HG02981 (cell line): ENCODE measurements at regions not wholly inside any gene's neighbourhood (a gene's known extent, or its start where the extent isn't known, plus 50 kb on each side); places are given as distances from the start of the nearest gene placed in this dataset.
"Not testable (repeated sequence)": the region's sequence is repeated elsewhere in the genome, so short reads cannot be mapped to it uniquely, and the experiment has no call there.

ENCODE experiments used
- ATAC-seq: cut with Tn5 transposase; IDR thresholded peaks from one replicate; pipeline ENCODE4 v1.9.1; 2021; ENCODE audit warnings: mild to moderate bottlenecking, moderate library complexity; ENCODE audit not compliant: unreplicated experiment

GRCh38 chr1:14177866-14178265 is 420.6 kb upstream of the KAZN start:
- not testable (repeated sequence) for ATAC-seq

GRCh38 chr1:14180738-14181137 is 417.7 kb upstream of the KAZN start:
- ATAC-seq, result no peak

DNA sequence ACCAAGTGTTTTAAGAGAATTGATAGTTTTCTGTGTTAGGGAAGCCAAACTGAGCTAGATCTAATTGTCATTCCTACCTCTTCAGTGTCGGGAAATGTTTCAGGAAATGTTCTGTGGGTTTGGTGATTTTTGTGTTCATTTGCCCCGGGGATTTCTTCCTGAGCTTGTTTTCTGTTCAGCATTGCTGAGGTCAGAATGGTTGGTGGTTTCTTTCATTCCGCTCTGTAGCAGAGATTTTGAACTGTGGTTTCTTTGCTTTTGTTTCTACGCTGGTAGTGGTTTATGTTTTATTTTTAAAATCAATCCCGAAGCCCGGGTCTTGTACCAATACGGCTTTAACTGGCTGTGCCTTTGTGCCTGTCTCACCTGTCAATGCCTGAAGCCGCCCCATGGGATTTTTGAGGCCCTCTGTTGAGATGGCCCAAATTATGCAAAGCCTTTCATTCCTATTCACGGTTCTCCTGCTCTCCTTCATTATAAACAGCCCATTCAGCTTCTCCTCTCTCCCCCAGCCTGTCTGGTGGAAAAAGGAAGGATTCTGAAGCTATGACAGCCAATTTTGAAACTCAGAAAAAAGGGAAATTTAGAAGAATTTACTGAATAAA is 417.2 kb upstream of the KAZN start:
- no peak for ATAC-seq

DNA sequence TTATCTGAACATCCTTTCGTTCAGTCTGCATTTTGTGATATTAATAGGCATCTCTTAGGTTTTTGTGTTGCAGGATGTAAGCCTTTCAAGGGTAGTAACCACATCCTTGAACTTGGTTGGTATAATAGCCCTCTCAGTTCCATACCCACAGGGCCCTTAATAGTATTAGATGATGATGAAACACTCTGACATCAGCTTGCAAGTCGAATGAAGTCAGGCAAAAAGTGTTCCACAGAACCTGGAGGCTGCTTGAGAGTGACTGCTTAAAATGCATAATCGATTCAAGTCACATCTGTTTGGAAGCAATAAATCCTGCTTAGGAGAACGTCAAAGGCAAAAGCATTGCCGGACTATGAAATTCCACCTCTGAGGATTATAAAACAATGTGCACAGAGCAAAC is 415.6 kb upstream of the KAZN start:
- ATAC-seq, result no peak

DNA sequence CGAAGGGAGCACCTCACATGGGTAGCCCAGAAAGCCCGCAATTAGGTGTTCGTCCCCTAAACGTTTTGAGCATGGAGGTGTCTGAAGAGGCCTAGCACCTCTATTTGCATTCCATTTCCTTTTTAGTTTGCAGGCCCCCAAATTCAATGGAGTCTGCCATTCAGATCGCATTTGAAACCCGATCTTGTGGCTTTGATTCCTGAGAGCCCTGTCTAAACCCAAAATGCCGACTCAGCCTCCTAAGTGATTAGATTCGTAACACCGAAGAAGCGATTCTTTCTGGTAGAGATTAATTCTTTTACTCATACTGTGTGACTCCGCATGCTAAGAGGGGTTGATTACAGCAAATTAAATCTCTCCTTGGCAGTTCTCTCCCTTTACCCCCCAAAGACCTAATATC is 415.2 kb upstream of the KAZN start:
- no peak for ATAC-seq

GRCh38 chr1:14184454-14184853 is 414.0 kb upstream of the KAZN start:
- ATAC-seq, result no peak

GRCh38 chr1:14189381-14189780 is 409.1 kb upstream of the KAZN start:
- ATAC-seq, result no peak

DNA sequence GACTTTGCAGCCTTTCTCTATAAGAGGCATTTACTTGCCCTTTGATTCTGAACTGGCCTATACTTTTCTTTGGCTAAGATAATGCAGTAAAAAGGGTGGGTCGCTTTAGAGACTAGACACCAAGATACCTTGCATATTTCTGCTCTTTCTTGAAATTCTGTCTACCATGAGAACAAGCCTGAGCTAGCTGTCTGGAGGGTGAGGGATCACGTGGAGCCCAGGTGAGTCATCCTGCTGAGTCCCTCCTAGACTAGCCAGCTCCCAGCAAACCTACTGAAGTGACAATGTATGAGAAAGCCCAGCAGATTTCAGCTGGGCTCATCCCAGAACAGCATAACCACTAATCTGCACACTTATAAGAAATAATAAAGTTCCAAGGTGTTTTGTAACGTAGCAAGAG is 408.0 kb upstream of the KAZN start:
- ATAC-seq, result no peak

DNA sequence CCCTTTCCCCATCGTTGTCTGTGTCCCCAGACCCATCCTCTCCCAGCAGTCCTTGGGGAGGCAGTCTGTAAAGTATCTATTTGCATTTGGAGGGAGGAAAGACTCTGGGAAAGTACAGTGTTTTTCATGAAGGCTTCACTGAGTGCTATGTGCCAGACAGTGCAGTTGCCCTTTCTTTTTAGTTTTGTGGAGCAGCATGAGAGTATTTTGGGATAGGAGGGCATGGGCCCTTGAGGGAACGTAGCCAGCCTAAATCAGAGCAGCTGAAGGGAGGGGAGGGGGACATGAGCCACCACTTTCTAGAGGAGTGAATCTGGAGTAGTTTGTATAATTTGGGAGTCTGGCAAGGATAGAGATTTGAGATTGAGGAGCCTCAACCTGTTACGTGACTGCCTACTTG is 404.0 kb upstream of the KAZN start:
- no peak for ATAC-seq

DNA sequence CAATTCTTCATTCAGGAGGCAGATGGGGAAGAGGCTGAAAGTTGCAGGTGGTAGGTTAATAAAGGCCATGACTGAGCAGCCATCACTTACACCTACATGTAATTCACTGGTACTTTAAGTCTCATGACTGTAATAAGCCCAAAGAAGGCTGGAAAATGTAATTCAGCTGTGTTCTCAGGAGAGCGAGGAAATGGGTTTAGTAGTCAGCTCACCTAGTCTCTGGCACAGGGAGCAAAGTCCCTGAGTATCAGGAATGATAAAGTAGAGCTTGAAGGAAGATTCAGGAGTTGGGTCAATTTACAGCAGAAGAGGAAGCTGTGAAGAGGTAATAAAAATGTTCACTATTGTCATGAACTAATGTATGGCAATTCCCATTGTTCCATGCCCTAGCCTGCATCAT is 393.4 kb upstream of the KAZN start:
- ATAC-seq, result no peak

DNA sequence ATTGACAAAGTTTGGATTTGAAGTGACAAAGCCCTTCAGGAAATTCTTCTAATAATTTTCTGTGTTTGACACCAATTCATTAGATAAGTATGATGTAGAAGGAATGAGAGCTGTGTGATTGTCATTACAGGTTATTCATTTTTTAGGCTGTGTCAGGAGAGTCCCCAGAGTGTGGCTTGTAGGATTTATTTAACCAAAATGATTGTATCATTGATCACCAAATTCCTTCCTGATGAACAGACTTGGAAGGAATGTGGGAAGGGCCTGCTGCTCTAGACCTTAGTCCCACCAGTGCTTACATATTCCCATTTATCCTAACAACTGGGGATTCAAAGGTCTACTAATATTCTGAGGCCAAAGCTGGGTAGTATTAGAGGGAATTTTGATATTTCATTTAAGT is 383.3 kb upstream of the KAZN start:
- ATAC-seq, result no peak

- ATAC-seq, result no peak
These were observed 381.1 kb upstream of the KAZN start for GRCh38 chr1:14217384-14217783.

DNA sequence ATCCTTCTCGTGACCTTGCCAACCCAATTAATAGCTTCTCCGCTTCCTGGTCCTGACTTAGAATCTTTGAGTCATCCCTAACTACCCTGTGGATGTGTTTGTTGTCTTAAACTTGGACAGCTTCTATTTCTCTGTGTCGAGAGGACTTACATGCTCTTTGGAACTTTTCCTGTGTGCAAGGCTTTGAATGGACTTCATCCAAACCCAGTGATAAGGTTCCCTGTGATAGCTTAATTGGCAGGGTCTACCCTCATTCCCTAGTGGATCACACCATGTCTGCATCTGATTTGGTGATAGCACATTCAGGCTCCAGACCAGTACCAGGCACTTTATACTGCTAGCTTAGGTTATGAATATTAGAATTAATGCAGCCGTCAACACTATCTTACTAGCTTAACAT is 378.2 kb upstream of the KAZN start:
- no peak for ATAC-seq

DNA sequence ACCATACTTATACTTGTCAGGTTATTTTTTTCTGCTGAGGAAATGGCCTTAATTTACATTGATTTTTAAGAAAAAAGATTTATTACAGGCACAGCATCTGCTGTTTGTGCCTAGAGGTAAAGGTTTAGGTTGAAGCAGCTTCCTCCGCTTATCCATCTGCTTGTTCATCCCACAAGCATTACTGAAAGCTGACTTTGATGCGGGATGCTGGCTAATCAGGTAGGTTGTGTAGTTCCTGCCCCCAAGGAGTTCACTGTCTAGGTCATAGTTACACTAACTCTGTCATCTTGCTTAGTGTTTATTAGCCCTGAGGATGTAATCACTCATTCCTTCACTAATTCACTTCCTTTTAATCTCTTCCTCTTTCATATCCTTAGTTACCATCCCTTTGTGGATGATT is 377.7 kb upstream of the KAZN start:
- no peak for ATAC-seq

GRCh38 chr1:14222086-14222485 is 376.4 kb upstream of the KAZN start:
- ATAC-seq, result no peak

- no peak for ATAC-seq
These were observed 369.8 kb upstream of the KAZN start for GRCh38 chr1:14228677-14229076.

DNA sequence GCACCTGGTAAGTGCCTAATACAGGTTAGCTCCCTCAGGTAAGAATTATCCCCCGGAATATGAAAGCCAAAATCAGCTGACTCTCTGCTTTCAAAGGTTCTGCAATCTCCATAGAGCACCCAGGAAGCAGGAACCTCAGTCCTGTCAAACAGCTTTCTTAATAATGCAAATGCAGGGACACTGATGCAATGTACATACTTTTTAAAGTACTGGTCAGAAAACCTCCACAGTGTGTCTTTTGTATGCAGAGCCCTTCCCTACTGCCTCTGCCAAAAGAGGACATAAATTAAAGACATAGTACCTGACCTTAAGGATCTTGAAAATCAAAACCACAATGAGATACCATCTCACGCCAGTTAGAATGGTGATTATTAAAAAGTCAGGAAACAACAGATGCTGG is 365.0 kb upstream of the KAZN start:
- no peak for ATAC-seq

- ATAC-seq, result no peak
These were observed 362.4 kb upstream of the KAZN start for GRCh38 chr1:14236097-14236496.

DNA sequence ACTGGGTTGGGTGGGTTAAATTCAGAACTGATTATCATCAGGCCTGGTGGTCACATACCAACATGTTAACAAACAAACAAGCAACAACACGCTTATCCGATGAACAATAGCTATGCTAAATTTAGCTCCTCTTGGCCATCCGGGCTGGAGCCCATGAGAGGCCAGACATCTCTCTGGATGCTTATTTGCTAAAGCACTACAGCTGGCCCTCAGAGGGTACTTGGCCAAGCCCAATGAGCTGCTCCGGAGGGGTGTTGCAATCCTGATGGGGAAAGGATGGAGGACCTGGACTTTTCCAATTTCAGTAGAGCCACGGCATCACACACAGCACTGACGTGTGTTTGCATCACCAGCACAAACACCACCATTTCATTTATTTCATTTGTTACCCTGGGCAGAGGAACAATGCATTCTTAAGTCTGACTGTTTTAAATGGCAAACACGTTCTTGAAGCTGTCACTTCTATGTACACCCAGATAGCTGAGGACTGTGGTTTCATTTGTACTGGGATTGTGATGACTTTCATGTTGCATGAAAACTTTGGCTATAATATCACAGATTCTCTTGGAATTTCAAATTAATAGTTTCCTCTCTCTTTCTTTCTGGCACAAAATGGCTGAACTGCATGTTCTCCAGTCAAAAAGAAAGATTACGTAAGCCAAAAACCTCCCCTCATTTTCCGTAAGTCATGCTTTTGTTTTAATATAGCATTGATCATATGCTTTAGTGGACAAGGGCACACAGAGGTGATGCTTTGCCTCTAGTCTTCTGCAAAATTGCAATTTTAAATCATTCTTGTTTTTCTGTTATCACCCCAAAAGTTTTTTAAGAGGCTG is 359.8 kb upstream of the KAZN start:
- no peak for ATAC-seq

- ATAC-seq, result no peak
These were observed 358.2 kb upstream of the KAZN start for GRCh38 chr1:14240265-14240664.

- ATAC-seq, result no peak
These were observed 356.4 kb upstream of the KAZN start for GRCh38 chr1:14242123-14242522.

- ATAC-seq, result no peak
These were observed 355.6 kb upstream of the KAZN start for GRCh38 chr1:14242870-14243269.

- no peak for ATAC-seq
These were observed 352.5 kb upstream of the KAZN start for GRCh38 chr1:14245954-14246353.
